ENCODE measurements at regions not wholly inside any gene's neighbourhood (a gene's known extent, or its start where the extent isn't known, plus 50 kb on each side); places are given as distances from the start of the nearest gene placed in this dataset.

- CTCF ChIA-PET = no interaction called here
- in situ Hi-C loops (cut with MboI) (no loop called here), intact Hi-C loops (cut with micrococcal nuclease; ENCODE audit: unreplicated experiment) (no loop called here)
- Histone ChIP-seq H3K79me2 (ENCODE audit: control insufficient read depth, insufficient read depth, low read length) (no peaks in the 10 kb centered on the region), H4K20me1 (ENCODE audit: control insufficient read depth, insufficient read depth) (no peaks in the 10 kb centered on the region), H3K36me3 (ENCODE audit: control insufficient read depth in 2 of 2, insufficient read depth in 2 of 2, low read length in 1 of 2) (no peaks in the 10 kb centered on the region), H3K4me2 (ENCODE audit: control insufficient read depth, insufficient read depth) (no peak overlapping the region), H3K27me3 (replicated peaks in 1 of 2; ENCODE audit: control insufficient read depth in 2 of 2, insufficient read depth in 2 of 2, low read length in 1 of 2) (no peaks in the 10 kb centered on the region), H2AFZ (ENCODE audit: control insufficient read depth, low read depth, low read length) (no peak overlapping the region), H3K4me3 (no peak overlapping the region), H3K4me1 (ENCODE audit: control insufficient read depth, insufficient read depth, low read length) (no peaks in the 10 kb centered on the region), H3K27ac (ENCODE audit: control insufficient read depth, insufficient read depth) (no peak overlapping the region), H3K9ac (ENCODE audit: control insufficient read depth, insufficient read depth, low read length) (no peak overlapping the region), H3K9me3 (replicated peaks; ENCODE audit: control insufficient read depth, insufficient read depth, low read length) (no peaks in the 10 kb centered on the region)
- FAIRE-seq (no peak), ATAC-seq (no peak), DNase-seq (ENCODE audit: low read depth, low spot score) (no peak)
- SMC1A ChIA-PET (ENCODE audit: uncharacterized antibody, unreplicated experiment) = no interaction called here
- TF ChIP-seq SUPT20H (IDR thresholded peaks at IDR 0.05; ENCODE audit: borderline replicate concordance, control insufficient read depth, low read depth, low read length) (no peak), E4F1 (IDR thresholded peaks at IDR 0.05; ENCODE audit: borderline replicate concordance, partially characterized antibody) (no peak), NFXL1 (IDR thresholded peaks at IDR 0.05; ENCODE audit: borderline replicate concordance) (no peak), NR2C2 (IDR thresholded peaks at IDR 0.05; ENCODE audit: borderline replicate concordance, control insufficient read depth, insufficient read length, low read depth) (no peak), ATF7 (IDR thresholded peaks at IDR 0.05; ENCODE audit: low read depth) (no peak), DPF2 (IDR thresholded peaks at IDR 0.05) (no peak), ELK1 (IDR thresholded peaks at IDR 0.05; ENCODE audit: low read depth, low read length) (no peak), BRCA1 (IDR thresholded peaks at IDR 0.05; ENCODE audit: low read depth, low read length) (no peak), SP1 (IDR thresholded peaks at IDR 0.05; ENCODE audit: low read depth, low read length) (no peak), CBFB (IDR thresholded peaks at IDR 0.05; ENCODE audit: low read depth) (no peak), CTCF (IDR thresholded peaks at IDR 0.05 in 2 of 3, conservative IDR thresholded peaks at IDR 0.05 in 1 of 3; ENCODE audit: control insufficient read depth in 2 of 3, extremely low read depth in 1 of 3, insufficient read depth in 1 of 3, low read depth in 3 of 3, low read length in 3 of 3) (no peak), YBX1 (IDR thresholded peaks at IDR 0.05) (no peak), RB1 (IDR thresholded peaks at IDR 0.05; ENCODE audit: borderline replicate concordance) (no peak), SMAD1 (IDR thresholded peaks at IDR 0.05; ENCODE audit: low read depth, partially characterized antibody) (no peak), EZH2 (IDR thresholded peaks at IDR 0.05; ENCODE audit: borderline replicate concordance, control insufficient read depth, low read depth, low read length) (no peak)
- TF ChIP-seq, protein P1, sequence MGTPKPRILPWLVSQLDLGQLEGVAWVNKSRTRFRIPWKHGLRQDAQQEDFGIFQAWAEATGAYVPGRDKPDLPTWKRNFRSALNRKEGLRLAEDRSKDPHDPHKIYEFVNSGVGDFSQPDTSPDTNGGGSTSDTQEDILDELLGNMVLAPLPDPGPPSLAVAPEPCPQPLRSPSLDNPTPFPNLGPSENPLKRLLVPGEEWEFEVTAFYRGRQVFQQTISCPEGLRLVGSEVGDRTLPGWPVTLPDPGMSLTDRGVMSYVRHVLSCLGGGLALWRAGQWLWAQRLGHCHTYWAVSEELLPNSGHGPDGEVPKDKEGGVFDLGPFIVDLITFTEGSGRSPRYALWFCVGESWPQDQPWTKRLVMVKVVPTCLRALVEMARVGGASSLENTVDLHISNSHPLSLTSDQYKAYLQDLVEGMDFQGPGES (IDR thresholded peaks at IDR 0.05) = no peak
- WGBS (ENCODE audit: insufficient coverage, insufficient replicate concordance, low lambda C conversion rate, missing lambda C conversion rate) = 26% methylated on average over 2 of the region's 2 CpGs
- RAD21 ChIA-PET (ENCODE audit: unreplicated experiment) = no interaction called here
- no TSS peak for BruUV-seq (replicated peaks)
- POLR2A ChIA-PET = no interaction called here
Measured at GRCh38 chr6:97865612-97866011, 582.6 kb upstream of the MMS22L start.

Measured in GM12878 (cell line).